BE2C (cell line): ENCODE measurements at regions not wholly inside any gene's neighbourhood (a gene's known extent, or its start where the extent isn't known, plus 50 kb on each side); places are given as distances from the start of the nearest gene placed in this dataset.

ENCODE experiments used
- DNase-seq: peaks from one replicate; pipeline ENCODE4 v3.0.0-alpha.2; 2020
- H3K27me3 ChIP-seq: fragments of 250-450 bp; sonication (Bioruptor Pico); 2 replicates; pipeline ENCODE4 v1.5.1; 2020; ENCODE audit warnings: mild to moderate bottlenecking
- H3K36me3 ChIP-seq: fragments of 250-450 bp; sonication (Bioruptor Pico); 2 replicates; pipeline ENCODE4 v1.5.1; 2020; ENCODE audit warnings: mild to moderate bottlenecking
- H3K4me1 ChIP-seq: fragments of 250-450 bp; sonication (Bioruptor Pico); 2 replicates; pipeline ENCODE4 v1.5.1; 2020
- H3K4me3 ChIP-seq: 2 replicates; pipeline ENCODE4 v1.5.1; 2011; ENCODE audit warnings: low read depth, low read length
- H3K9me3 ChIP-seq: fragments of 250-450 bp; sonication (Bioruptor Pico); 2 replicates; pipeline ENCODE4 v1.5.1; 2020
- CTCF ChIP-seq: IDR thresholded peaks from 2 replicates; pipeline ENCODE4 v1.5.1; 2012; ENCODE audit warnings: mild to moderate bottlenecking, low read depth, low read length

- no peaks in the 10 kb centered on the region for H3K9me3 ChIP-seq
- no peaks in the 10 kb centered on the region for H3K4me1 ChIP-seq
- DNase-seq: no peak
- no peak overlapping the region for H3K4me3 ChIP-seq
- no peak for TF ChIP-seq CTCF
- H3K36me3 ChIP-seq: no peaks in the 10 kb centered on the region
- no peaks in the 10 kb centered on the region for H3K27me3 ChIP-seq
Observed at GRCh38 chr7:54141576-54141975, 400.6 kb upstream of the VSTM2A start.

DNA sequence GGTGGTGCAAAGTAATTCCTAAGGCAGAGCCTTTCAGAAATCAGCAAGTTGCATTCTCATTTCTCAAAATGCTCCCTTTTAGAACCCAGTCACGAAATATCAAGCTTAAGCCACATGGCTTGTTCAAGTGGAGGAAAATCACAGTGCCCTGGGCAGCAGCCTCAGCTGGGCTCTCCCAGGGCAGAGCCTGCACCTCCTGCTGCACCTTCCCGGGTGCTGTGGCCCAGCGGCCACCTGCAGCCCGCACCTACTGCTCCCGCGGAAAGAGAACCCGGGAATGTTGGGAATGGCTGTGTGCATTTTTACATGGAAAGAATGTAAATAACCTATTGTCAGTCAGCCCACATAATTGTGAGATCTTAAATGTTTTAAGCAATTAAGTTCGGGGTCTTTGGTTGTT lies 396.5 kb upstream of the VSTM2A start:
- DNase-seq: no peak
- H3K4me3 ChIP-seq: no peak overlapping the region
- no peaks in the 10 kb centered on the region for H3K4me1 ChIP-seq
- no peak for TF ChIP-seq CTCF
- H3K9me3 ChIP-seq: no peaks in the 10 kb centered on the region
- H3K27me3 ChIP-seq: no peaks in the 10 kb centered on the region
- no peaks in the 10 kb centered on the region for H3K36me3 ChIP-seq

- Histone ChIP-seq H3K4me1 (peaks cover 11% of the 10 kb centered on the region), H3K36me3 (no peaks in the 10 kb centered on the region), H3K27me3 (no peaks in the 10 kb centered on the region), H3K4me3 (no peak overlapping the region), H3K9me3 (no peaks in the 10 kb centered on the region)
- no peak for TF ChIP-seq CTCF
- DNase-seq: no peak
Observed at GRCh38 chr7:54153462-54153861, 388.7 kb upstream of the VSTM2A start.

GRCh38 chr7:54159088-54159487 lies 383.1 kb upstream of the VSTM2A start:
- DNase-seq: no peak
- Histone ChIP-seq H3K4me1 (peaks cover 4% of the 10 kb centered on the region; the same call in 1 of the 2 replicates), H3K36me3 (no peaks in the 10 kb centered on the region), H3K27me3 (no peaks in the 10 kb centered on the region), H3K4me3 (no peak overlapping the region), H3K9me3 (no peaks in the 10 kb centered on the region)
- TF ChIP-seq CTCF: no peak

GRCh38 chr7:54161621-54162020 lies 380.6 kb upstream of the VSTM2A start:
- Histone ChIP-seq H3K4me1 (peaks cover 4% of the 10 kb centered on the region; the same call in 1 of the 2 replicates), H3K4me3 (no peak overlapping the region), H3K36me3 (no peaks in the 10 kb centered on the region), H3K27me3 (no peaks in the 10 kb centered on the region), H3K9me3 (no peaks in the 10 kb centered on the region; the same call in 1 of the 2 replicates)
- TF ChIP-seq CTCF: no peak
- DNase-seq: no peak

- Histone ChIP-seq H3K27me3 (no peaks in the 10 kb centered on the region), H3K9me3 (no peaks in the 10 kb centered on the region; the same call in 1 of the 2 replicates), H3K36me3 (no peaks in the 10 kb centered on the region), H3K4me1 (peaks cover 4% of the 10 kb centered on the region; the same call in 1 of the 2 replicates), H3K4me3 (no peak overlapping the region)
- DNase-seq: no peak
- no peak for TF ChIP-seq CTCF
Observed at GRCh38 chr7:54166419-54166818, 375.8 kb upstream of the VSTM2A start.
